ENCODE measurements at regions not wholly inside any gene's neighbourhood (a gene's known extent, or its start where the extent isn't known, plus 50 kb on each side); places are given as distances from the start of the nearest gene placed in this dataset.

GRCh38 chr1:222441066-222441465, 106.8 kb downstream of the HHIPL2 start:
- H3K9me3 Mint-ChIP-seq (ENCODE audit: unreplicated experiment), result peaks cover 8% of the 10 kb centered on the region
- H3K27me3 Mint-ChIP-seq (ENCODE audit: low read depth, unreplicated experiment), result peaks cover 4% of the 10 kb centered on the region
- no peak overlapping the region for H2AFZ ChIP-seq (ENCODE audit: low read depth, low read length)
- no peak overlapping the region for H3K27ac ChIP-seq (ENCODE audit: low read depth, low read length)
- no peak for TF ChIP-seq EZH2 (IDR thresholded peaks at IDR 0.05; ENCODE audit: insufficient read depth, low read length)
- TF ChIP-seq, protein P1, sequence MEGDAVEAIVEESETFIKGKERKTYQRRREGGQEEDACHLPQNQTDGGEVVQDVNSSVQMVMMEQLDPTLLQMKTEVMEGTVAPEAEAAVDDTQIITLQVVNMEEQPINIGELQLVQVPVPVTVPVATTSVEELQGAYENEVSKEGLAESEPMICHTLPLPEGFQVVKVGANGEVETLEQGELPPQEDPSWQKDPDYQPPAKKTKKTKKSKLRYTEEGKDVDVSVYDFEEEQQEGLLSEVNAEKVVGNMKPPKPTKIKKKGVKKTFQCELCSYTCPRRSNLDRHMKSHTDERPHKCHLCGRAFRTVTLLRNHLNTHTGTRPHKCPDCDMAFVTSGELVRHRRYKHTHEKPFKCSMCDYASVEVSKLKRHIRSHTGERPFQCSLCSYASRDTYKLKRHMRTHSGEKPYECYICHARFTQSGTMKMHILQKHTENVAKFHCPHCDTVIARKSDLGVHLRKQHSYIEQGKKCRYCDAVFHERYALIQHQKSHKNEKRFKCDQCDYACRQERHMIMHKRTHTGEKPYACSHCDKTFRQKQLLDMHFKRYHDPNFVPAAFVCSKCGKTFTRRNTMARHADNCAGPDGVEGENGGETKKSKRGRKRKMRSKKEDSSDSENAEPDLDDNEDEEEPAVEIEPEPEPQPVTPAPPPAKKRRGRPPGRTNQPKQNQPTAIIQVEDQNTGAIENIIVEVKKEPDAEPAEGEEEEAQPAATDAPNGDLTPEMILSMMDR (IDR thresholded peaks at IDR 0.05; ENCODE audit: insufficient read depth, low read depth, low read length), result no peak
- H3K79me2 ChIP-seq (ENCODE audit: insufficient read depth, low read length), result no peaks in the 10 kb centered on the region
- no peak overlapping the region for H3K4me3 ChIP-seq (ENCODE audit: insufficient read depth, low read depth, low read length)
- no peak for DNase-seq (ENCODE audit: low read depth)
- no peaks in the 10 kb centered on the region for H4K20me1 ChIP-seq (ENCODE audit: insufficient read depth, low read length)
- no peaks in the 10 kb centered on the region for H3K9me3 ChIP-seq (ENCODE audit: insufficient read depth, low read depth, low read length)
- no peaks in the 10 kb centered on the region for H3K4me1 ChIP-seq (ENCODE audit: insufficient read depth, low read length)
- no peaks in the 10 kb centered on the region for H3K27me3 ChIP-seq (ENCODE audit: insufficient read depth, low read length)
- no peaks in the 10 kb centered on the region for H3K36me3 ChIP-seq (ENCODE audit: insufficient read depth, low read length)
- no peak overlapping the region for H3K4me3 Mint-ChIP-seq (ENCODE audit: unreplicated experiment)
- FAIRE-seq, result no peak
- H3K4me1 Mint-ChIP-seq (ENCODE audit: low read depth, unreplicated experiment), result no peaks in the 10 kb centered on the region
- H3K4me2 ChIP-seq (ENCODE audit: low read length), result no peak overlapping the region
- H3K27ac Mint-ChIP-seq (ENCODE audit: unreplicated experiment), result no peak overlapping the region
- no peaks in the 10 kb centered on the region for H3K36me3 Mint-ChIP-seq (ENCODE audit: low read depth, unreplicated experiment)
- no peak overlapping the region for H3K9ac ChIP-seq (ENCODE audit: low read length)

DNA sequence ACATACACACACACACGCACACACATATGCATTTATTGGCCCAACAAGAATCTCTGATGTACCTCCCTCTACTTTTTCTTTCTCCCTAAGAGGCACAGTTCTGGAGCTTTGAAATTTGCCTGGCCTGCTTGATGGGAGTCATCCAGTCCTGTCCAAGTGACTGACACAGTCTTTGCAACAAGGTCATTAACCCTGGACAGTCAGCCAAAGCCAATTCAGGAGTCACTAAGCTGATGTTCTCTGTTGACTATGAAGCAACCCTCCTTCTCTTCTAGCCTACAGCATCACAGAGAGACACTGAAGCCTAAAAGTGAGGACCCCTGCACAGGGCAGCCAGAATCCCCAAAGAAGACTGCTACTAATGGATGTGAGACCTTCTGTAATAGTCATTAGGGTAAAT, 123.1 kb downstream of the HHIPL2 start:
- Histone ChIP-seq H3K27ac (ENCODE audit: low read depth, low read length) (no peak overlapping the region), H3K4me3 (ENCODE audit: insufficient read depth, low read depth, low read length) (no peak overlapping the region)
- no peak for FAIRE-seq

DNA sequence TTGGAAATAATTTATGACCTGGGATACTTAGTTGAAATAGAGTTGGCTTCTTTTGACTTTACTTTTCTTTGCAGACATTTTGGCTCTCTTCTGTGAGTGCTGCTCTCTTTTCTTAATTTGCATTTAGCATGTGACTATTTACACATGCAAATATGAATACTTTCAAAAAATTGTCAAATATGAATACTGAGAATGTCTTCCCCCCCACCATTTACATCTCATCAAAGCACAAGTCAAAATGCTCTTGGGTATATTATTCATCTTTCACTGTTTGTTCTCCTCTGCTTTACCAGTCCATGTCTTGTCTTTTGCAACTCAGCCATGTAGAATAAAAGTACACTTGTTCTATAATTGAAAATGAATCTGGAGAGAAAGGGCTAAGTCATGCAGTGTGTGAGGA, 126.5 kb downstream of the HHIPL2 start:
- H3K4me3 Mint-ChIP-seq (ENCODE audit: unreplicated experiment), result no peak overlapping the region
- Histone ChIP-seq H3K4me1 (ENCODE audit: insufficient read depth, low read length) (no peaks in the 10 kb centered on the region), H3K27me3 (ENCODE audit: insufficient read depth, low read length) (no peaks in the 10 kb centered on the region), H3K4me2 (ENCODE audit: low read length) (no peak overlapping the region), H3K27ac (ENCODE audit: low read depth, low read length) (no peak overlapping the region), H3K36me3 (ENCODE audit: insufficient read depth, low read length) (no peaks in the 10 kb centered on the region), H4K20me1 (ENCODE audit: insufficient read depth, low read length) (no peaks in the 10 kb centered on the region), H2AFZ (ENCODE audit: low read depth, low read length) (no peak overlapping the region), H3K9ac (ENCODE audit: low read length) (no peak overlapping the region), H3K79me2 (ENCODE audit: insufficient read depth, low read length) (no peaks in the 10 kb centered on the region), H3K9me3 (ENCODE audit: insufficient read depth, low read depth, low read length) (no peaks in the 10 kb centered on the region), H3K4me3 (ENCODE audit: insufficient read depth, low read depth, low read length) (no peak overlapping the region)
- H3K27me3 Mint-ChIP-seq (ENCODE audit: low read depth, unreplicated experiment), result peaks cover 3% of the 10 kb centered on the region
- FAIRE-seq (no peak), DNase-seq (ENCODE audit: low read depth) (no peak)
- peaks cover 3% of the 10 kb centered on the region for H3K36me3 Mint-ChIP-seq (ENCODE audit: low read depth, unreplicated experiment)
- TF ChIP-seq, protein P1 (IDR thresholded peaks at IDR 0.05; ENCODE audit: insufficient read depth, low read depth, low read length), result no peak
- peaks cover 6% of the 10 kb centered on the region for H3K9me3 Mint-ChIP-seq (ENCODE audit: unreplicated experiment)
- H3K4me1 Mint-ChIP-seq (ENCODE audit: low read depth, unreplicated experiment), result no peaks in the 10 kb centered on the region
- H3K27ac Mint-ChIP-seq (ENCODE audit: unreplicated experiment), result no peak overlapping the region

More for the DNA sequence above, 123.1 kb downstream of the HHIPL2 start:
- DNase-seq (ENCODE audit: low read depth), result no peak
- H3K9me3 Mint-ChIP-seq (ENCODE audit: unreplicated experiment), result peaks cover 8% of the 10 kb centered on the region
- H3K4me1 ChIP-seq (ENCODE audit: insufficient read depth, low read length), result no peaks in the 10 kb centered on the region
- no peak overlapping the region for H3K4me2 ChIP-seq (ENCODE audit: low read length)
- H3K36me3 ChIP-seq (ENCODE audit: insufficient read depth, low read length), result no peaks in the 10 kb centered on the region
- H3K9ac ChIP-seq (ENCODE audit: low read length), result no peak overlapping the region
- H3K79me2 ChIP-seq (ENCODE audit: insufficient read depth, low read length), result no peaks in the 10 kb centered on the region
- peaks cover 3% of the 10 kb centered on the region for H3K36me3 Mint-ChIP-seq (ENCODE audit: low read depth, unreplicated experiment)
- TF ChIP-seq, protein P1 (IDR thresholded peaks at IDR 0.05; ENCODE audit: insufficient read depth, low read depth, low read length), result no peak
- TF ChIP-seq EZH2 (IDR thresholded peaks at IDR 0.05; ENCODE audit: insufficient read depth, low read length), result no peak
- no peaks in the 10 kb centered on the region for H4K20me1 ChIP-seq (ENCODE audit: insufficient read depth, low read length)
- no peaks in the 10 kb centered on the region for H3K9me3 ChIP-seq (ENCODE audit: insufficient read depth, low read depth, low read length)
- H2AFZ ChIP-seq (ENCODE audit: low read depth, low read length), result no peak overlapping the region
- H3K27me3 ChIP-seq (ENCODE audit: insufficient read depth, low read length), result no peaks in the 10 kb centered on the region
- H3K27me3 Mint-ChIP-seq (ENCODE audit: low read depth, unreplicated experiment), result peaks cover 3% of the 10 kb centered on the region
- H3K27ac Mint-ChIP-seq (ENCODE audit: unreplicated experiment), result no peak overlapping the region
- no peak overlapping the region for H3K4me3 Mint-ChIP-seq (ENCODE audit: unreplicated experiment)
- H3K4me1 Mint-ChIP-seq (ENCODE audit: low read depth, unreplicated experiment), result no peaks in the 10 kb centered on the region
